ENCODE measurements at regions not wholly inside any gene's neighbourhood (a gene's known extent, or its start where the extent isn't known, plus 50 kb on each side); places are given as distances from the start of the nearest gene placed in this dataset.
"Not testable (repeated sequence)": the region's sequence is repeated elsewhere in the genome, so short reads cannot be mapped to it uniquely, and the experiment has no call there.

DNA sequence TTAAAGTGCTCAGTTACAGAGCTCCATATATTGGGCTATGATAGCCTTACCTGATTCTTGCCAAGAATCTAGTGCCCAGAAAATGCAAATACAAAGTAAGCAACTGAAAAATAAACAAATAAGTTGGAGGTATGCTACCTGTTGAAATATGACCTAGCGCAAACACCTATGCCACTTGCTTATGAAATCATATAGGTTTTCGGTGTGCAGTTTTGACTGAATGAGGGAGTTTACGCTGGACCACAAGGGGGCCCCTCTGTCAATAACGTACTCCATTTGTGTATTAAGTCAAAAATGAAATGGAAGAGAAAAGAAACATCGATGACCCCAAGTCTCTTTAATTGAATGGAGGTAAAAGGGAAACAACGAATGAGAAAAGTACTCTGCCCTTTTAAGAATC is 84.9 kb upstream of the TRIM77 start:
- TF ChIP-seq, protein P1, sequence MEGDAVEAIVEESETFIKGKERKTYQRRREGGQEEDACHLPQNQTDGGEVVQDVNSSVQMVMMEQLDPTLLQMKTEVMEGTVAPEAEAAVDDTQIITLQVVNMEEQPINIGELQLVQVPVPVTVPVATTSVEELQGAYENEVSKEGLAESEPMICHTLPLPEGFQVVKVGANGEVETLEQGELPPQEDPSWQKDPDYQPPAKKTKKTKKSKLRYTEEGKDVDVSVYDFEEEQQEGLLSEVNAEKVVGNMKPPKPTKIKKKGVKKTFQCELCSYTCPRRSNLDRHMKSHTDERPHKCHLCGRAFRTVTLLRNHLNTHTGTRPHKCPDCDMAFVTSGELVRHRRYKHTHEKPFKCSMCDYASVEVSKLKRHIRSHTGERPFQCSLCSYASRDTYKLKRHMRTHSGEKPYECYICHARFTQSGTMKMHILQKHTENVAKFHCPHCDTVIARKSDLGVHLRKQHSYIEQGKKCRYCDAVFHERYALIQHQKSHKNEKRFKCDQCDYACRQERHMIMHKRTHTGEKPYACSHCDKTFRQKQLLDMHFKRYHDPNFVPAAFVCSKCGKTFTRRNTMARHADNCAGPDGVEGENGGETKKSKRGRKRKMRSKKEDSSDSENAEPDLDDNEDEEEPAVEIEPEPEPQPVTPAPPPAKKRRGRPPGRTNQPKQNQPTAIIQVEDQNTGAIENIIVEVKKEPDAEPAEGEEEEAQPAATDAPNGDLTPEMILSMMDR (IDR thresholded peaks at IDR 0.05; ENCODE audit: borderline replicate concordance, insufficient read depth, low read depth, low read length): 0 out of 2 replicates have a peak, but pooled peaks have one; percentile 3
- no peak overlapping the region for H3K4me3 ChIP-seq (ENCODE audit: low read depth, low read length)

DNA sequence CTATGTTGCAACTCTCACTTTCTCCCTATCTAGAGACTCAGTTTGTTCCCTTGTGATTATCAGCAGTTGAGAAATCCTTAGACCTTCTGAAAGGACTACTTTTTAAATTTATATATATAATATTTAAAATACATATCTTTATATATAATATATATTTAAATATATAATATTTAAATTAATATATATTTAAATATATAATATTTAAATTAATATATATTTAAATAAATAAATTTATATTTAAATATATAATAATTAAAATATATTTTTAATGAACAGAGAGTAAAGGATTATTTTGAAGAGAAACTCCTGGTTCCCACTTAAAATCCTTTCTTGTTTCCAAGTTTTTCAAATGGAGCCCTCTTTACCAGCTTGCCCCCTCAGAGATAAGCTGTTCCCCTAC is 83.7 kb upstream of the TRIM77 start:
- H3K4me3 ChIP-seq (ENCODE audit: low read depth, low read length): no peak overlapping the region
- TF ChIP-seq, protein P1 (IDR thresholded peaks at IDR 0.05; ENCODE audit: borderline replicate concordance, insufficient read depth, low read depth, low read length): no peak

DNA sequence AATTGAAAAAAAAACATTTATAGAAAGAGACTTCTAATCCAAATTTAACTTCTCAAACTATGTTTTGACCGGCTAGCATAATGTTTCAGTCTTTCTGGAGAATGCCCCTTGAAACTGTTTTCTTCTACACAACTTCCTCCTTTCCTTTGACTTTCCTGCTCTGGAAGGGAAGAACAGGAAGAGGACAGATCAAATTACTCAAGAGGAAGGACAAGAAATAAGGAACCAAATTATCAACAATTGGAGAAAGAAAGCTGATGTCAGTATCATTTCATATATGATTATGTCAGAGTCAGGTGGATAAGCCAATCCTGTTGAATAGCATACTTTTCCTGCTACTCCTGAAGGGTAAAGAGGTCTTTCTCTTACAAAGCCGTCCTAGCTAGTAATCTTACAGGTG is 83.2 kb upstream of the TRIM77 start:
- not testable (repeated sequence) for H3K4me3 ChIP-seq (ENCODE audit: low read depth, low read length)

DNA sequence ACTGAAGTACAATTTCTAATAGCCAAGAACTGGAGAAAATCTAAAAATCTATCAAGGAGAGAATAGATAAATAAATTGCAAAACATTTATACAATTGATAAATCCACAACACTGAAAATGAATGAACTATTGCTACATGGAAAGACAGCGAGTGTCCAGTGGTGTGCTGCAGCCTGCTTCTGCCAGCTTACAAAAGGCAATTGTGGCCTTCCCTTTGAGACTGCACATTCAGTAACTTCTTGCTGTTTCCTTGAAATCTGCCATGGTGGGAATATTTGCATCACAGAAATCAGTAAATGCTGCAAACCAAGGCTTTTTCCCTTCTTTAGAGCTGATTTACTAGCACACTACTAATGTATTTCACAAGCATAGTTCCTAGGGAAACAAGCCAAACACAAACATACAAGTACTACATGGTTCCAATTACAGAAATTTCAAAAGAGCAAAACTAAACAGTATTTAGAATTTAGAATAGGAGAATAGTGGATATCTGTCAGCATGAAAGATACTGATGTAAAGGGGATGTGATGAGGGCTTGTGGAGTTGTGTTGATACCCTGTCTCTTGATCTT is 76.9 kb upstream of the TRIM77 start:
- TF ChIP-seq, protein P1 (IDR thresholded peaks at IDR 0.05; ENCODE audit: borderline replicate concordance, insufficient read depth, low read depth, low read length): no peak
- no peak overlapping the region for H3K4me3 ChIP-seq (ENCODE audit: low read depth, low read length)

DNA sequence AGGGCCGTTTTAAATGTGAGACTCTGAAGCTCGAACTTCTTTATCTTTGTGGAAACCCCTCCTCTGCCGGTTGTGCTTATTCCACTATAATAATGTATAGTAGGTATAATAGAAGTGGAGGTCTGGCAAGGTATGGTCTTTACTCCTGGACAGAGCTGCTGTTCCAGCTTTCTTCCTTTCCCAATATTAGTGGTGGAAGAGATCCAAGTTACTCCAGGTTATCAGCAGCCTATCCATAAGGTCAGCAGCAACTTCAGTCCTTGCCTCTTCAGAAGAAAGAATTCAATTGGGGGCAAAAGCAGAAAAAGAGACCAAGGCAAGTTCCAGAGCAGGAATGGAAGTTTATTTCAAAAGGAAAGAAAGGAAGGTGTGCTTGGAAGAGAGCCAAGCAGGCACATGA is 69.3 kb upstream of the TRIM77 start:
- not testable (repeated sequence) for H3K4me3 ChIP-seq (ENCODE audit: low read depth, low read length)

DNA sequence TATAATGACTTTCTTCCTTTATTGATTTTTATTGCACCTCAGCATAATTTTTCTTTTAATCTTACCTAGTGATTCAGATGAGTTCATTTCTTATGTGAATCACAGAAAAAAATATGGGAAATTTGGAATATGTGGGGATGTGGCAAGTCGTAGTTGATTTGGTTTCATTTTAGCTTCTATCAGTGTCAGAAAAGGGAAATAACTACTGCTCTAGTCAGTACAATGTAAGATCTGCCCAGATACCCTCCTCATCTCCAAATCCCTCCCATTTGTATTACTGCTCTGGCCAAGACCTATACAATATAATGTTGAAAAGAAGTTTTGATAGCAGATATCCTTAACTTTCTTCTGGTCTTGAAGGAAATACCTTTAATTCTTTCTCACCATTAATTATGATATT is 61.9 kb upstream of the TRIM77 start:
- not testable (repeated sequence) for H3K4me3 ChIP-seq (ENCODE audit: low read depth, low read length)

DNA sequence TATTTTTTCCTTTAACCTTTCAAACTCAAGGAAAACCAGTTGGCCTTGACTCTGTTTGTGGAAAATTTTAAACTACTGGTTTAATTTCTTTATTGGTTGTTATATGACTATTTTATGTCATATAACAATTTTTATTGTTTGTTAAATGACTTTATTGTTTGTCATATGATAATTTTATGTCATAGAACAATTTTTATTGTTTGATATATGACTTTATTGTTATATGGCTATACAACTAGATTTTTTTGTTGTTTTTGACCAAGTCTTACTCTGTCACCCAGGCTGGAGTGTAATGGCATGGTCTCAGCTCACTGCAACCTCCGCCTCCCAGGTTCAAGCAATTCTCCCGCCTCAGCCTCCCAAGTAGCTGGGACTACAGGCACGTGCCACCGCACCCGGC is 61.1 kb upstream of the TRIM77 start:
- not testable (repeated sequence) for H3K4me3 ChIP-seq (ENCODE audit: low read depth, low read length)

DNA sequence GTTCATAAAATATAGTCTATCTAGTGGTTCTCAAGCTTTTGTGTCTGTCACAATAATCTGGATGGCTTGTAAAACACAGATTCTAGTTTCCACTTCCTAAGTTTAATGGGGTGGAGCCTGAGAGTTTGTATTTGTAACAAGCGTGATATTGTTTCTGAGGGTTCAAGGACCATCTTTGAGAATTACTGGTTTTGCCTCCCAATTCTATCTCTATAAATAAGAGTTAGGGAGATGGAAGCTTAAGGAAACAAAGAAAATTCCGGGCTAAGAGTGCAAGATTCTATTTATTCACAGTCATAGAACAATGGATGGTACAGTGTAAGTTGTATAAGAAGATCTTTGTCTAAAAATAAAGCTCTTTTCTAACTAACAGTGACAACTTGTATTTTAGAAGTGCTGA is 55.4 kb upstream of the TRIM77 start:
- H3K4me3 ChIP-seq (ENCODE audit: low read depth, low read length): not testable (repeated sequence)

DNA sequence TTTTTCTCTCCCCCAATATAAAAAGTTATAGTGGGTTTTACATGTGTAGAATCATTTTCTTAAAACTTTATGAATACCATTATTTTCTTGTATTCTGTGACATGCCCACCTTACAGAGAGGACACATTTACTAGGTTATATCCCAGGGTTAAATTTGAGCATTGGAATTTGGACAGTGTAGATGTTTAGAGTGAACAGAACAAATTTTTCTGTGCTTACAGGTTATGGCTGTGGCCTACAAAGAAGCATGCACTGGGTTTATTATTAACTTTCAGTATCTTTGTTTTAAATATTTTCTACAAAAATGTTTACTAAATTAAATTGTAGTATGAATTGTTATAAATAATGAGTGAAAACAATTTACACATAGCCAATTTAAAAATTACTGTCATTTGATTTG is 51.3 kb upstream of the TRIM77 start:
- not testable (repeated sequence) for H3K4me3 ChIP-seq (ENCODE audit: low read depth, low read length)

DNA sequence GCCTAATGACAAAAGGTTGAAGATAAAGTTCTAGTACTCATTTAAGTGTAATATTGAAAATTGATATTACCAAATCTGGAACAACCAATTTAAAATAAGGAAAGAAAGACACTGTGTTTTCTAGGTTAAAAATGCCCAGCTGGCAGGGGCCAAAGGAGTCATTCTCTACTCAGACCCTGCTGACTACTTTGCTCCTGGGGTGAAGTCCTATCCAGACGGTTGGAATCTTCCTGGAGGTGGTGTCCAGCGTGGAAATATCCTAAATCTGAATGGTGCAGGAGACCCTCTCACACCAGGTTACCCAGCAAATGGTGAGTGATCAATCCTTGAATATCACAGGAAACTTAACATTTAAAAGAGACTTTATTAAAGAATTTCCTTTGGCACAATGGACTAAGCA is 50.7 kb upstream of the TRIM77 start:
- not testable (repeated sequence) for H3K4me3 ChIP-seq (ENCODE audit: low read depth, low read length)

DNA sequence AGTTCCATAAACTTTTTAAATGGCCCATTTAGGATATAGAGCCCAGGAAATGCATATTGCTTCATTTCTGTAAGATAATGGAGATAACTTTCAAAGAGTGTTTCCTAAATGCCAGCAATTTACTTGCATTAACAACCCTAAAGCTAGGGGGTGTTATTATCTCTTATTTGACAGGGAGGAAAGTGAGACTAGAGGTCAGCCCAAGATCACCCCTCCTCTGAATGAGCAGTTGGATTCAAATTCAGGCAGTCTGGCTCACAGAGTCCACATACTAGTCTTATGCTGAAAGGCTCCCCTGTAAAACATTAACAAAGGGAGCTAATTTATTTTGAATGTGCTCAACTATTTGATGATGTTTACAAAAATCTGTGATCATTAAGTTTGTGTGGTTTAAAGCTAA is 49.9 kb upstream of the TRIM77 start:
- H3K4me3 ChIP-seq (ENCODE audit: low read depth, low read length): no peak overlapping the region
- TF ChIP-seq, protein P1 (IDR thresholded peaks at IDR 0.05; ENCODE audit: borderline replicate concordance, insufficient read depth, low read depth, low read length): no peak
